CD4-positive, alpha-beta T cell (primary cell): ENCODE measurements at regions not wholly inside any gene's neighbourhood (a gene's known extent, or its start where the extent isn't known, plus 50 kb on each side); places are given as distances from the start of the nearest gene placed in this dataset.
"Not testable (repeated sequence)": the region's sequence is repeated elsewhere in the genome, so short reads cannot be mapped to it uniquely, and the experiment has no call there.

Source experiments
- ATAC-seq: fragments of 200-7000 bp; cut with Tn5 transposase; one replicate; pipeline ENCODE4 v1.10.0; 2022; ENCODE audit warnings: mild to moderate bottlenecking; ENCODE audit not compliant: poor library complexity
- CTCF ChIA-PET: fragments of 350-600 bp; sonication (Branson Sonifier 250); formaldehyde crosslinking; loops from one replicate; lab custom pipeline; 2021; ENCODE audit warnings: antibody characterized with exemption, inconsistent platforms; lab: Charles Lee
- POLR2A ChIA-PET: fragments of 350-600 bp; sonication (Branson Sonifier 250); formaldehyde crosslinking; loops from one replicate; lab custom pipeline; 2021; ENCODE audit warnings: antibody characterized with exemption, inconsistent platforms; lab: Charles Lee
- DNase-seq, 14 experiments: peaks; one replicate each; pipeline ENCODE4 v3.0.0-alpha.2; 2013 to 2020; ENCODE audit warnings: mixed read lengths in 2 of 14
- H3K27ac ChIP-seq, 2 donors: one replicate each; pipeline versions ENCODE4 v1.5.1 to v1.7.0; 2013; ENCODE audit warnings: low read length in 2 of 2, low read depth in 1 of 2, mild to moderate bottlenecking in 1 of 2
- H3K27me3 ChIP-seq, 2 experiments: 1 replicate in 1 of 2; 2 replicates in 1 of 2; pipeline versions ENCODE4 v1.6.1 to v1.7.0; 2013; ENCODE audit warnings: low read length in 2 of 2, control low read depth in 1 of 2, mild to moderate bottlenecking in 1 of 2, moderate library complexity in 1 of 2; ENCODE audit not compliant: insufficient read depth in 2 of 2, control insufficient read depth in 1 of 2
- H3K36me3 ChIP-seq: one replicate; pipeline ENCODE4 v1.6.1; 2013; ENCODE audit warnings: low read length, control low read depth; ENCODE audit not compliant: insufficient read depth
- H3K4me1 ChIP-seq: one replicate; pipeline ENCODE4 v1.6.1; 2013; ENCODE audit warnings: low read length, control low read depth; ENCODE audit not compliant: insufficient read depth
- H3K4me3 ChIP-seq: one replicate; pipeline ENCODE4 v1.5.1; 2013; ENCODE audit warnings: mild to moderate bottlenecking, low read length, moderate library complexity
- H3K9me3 ChIP-seq, 2 experiments: 1 replicate in 1 of 2; 2 replicates in 1 of 2; pipeline versions ENCODE4 v1.6.1 to v1.7.0; 2013; ENCODE audit warnings: low read length in 2 of 2, mild to moderate bottlenecking in 2 of 2, control low read depth in 1 of 2, moderate library complexity in 1 of 2; ENCODE audit not compliant: control insufficient read depth in 1 of 2, insufficient read depth in 1 of 2
- H3K27ac Mint-ChIP-seq: one replicate; pipeline ENCODE4 v1.8.0; 2020; ENCODE audit warnings: mixed read lengths
- H3K27me3 Mint-ChIP-seq: one replicate; pipeline ENCODE4 v1.8.0; 2021; ENCODE audit warnings: mixed read lengths
- H3K36me3 Mint-ChIP-seq: one replicate; pipeline ENCODE4 v1.8.0; 2021; ENCODE audit warnings: low read depth, mixed read lengths
- H3K4me1 Mint-ChIP-seq: one replicate; pipeline ENCODE4 v1.8.0; 2021; ENCODE audit warnings: low read depth, mixed read lengths
- H3K4me3 Mint-ChIP-seq: one replicate; pipeline ENCODE4 v1.8.0; 2020; ENCODE audit warnings: mild to moderate bottlenecking, mixed read lengths
- H3K9me3 Mint-ChIP-seq: one replicate; pipeline ENCODE4 v1.8.0; 2020; ENCODE audit warnings: mixed read lengths
- CTCF ChIP-seq: fragments of 200-600 bp; IDR thresholded peaks from one replicate; pipeline ENCODE4 v1.8.0; 2022; ENCODE audit warnings: antibody characterized with exemption, mild to moderate bottlenecking
- intact Hi-C, 2 experiments: fragments of 100-400 bp; cut with DNase I in 1 of 2; cut with micrococcal nuclease in 1 of 2; formaldehyde crosslinking; loops; one replicate each; pipeline versions ENCODE4 v1.15.1 to v1.9.0; 2023 to 2025; cut with DNase I, micrococcal nuclease

DNA sequence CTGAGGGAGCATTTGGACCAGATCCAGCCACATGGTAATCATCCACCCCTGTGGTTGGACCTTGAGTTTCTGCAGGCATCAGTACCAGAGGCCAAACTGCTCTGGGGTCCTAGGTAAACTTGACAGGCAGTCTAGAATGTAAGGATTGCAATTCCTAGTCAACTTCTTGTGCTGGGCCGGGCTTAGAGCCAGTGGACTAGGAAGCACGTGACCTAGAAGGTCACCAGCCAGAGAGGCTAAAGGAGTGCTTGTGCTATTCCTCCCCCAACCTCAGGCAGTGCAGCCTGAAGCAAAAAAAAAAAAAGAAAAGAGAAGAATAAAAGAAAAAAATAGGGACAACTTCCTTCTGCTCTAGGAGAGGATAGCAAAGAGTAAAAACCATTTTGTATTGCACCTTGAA is 406.2 kb upstream of the FTMT start:
- Mint-ChIP-seq H3K4me3 (no peak overlapping the region), H3K9me3 (peaks cover 14% of the 10 kb centered on the region), H3K36me3 (no peaks in the 10 kb centered on the region), H3K27me3 (no peaks in the 10 kb centered on the region), H3K27ac (no peak overlapping the region), H3K4me1 (no peaks in the 10 kb centered on the region)
- CTCF ChIA-PET, result no interaction called here
- Histone ChIP-seq H3K4me1 (no peaks in the 10 kb centered on the region), H3K4me3 (no peak overlapping the region), H3K9me3 (peaks cover 0 to 9% of the 10 kb centered on the region in 2 experiments), H3K27ac (no peak overlapping the region), H3K36me3 (no peaks in the 10 kb centered on the region), H3K27me3 (no peaks in the 10 kb centered on the region)
- no peak for DNase-seq
- ATAC-seq, result no peak
- intact Hi-C loops, result no loop called here
- no peak for TF ChIP-seq CTCF
- POLR2A ChIA-PET, result no interaction called here

GRCh38 chr5:121462441-121462840 is 389.2 kb upstream of the FTMT start:
- H3K27me3 ChIP-seq, result no peaks in the 10 kb centered on the region
- no peak overlapping the region for H3K4me3 ChIP-seq
- ATAC-seq, result no peak
- Mint-ChIP-seq H3K4me1 (no peaks in the 10 kb centered on the region), H3K9me3 (peaks cover 4% of the 10 kb centered on the region), H3K27me3 (no peaks in the 10 kb centered on the region), H3K4me3 (no peak overlapping the region), H3K27ac (no peak overlapping the region), H3K36me3 (no peaks in the 10 kb centered on the region)
- no peak for DNase-seq
- intact Hi-C loops, result no loop called here
- no peaks in the 10 kb centered on the region for H3K4me1 ChIP-seq
- ChIA-PET CTCF (no interaction called here), POLR2A (no interaction called here)
- TF ChIP-seq CTCF, result no peak
- H3K9me3 ChIP-seq, result no peaks in the 10 kb centered on the region
- H3K27ac ChIP-seq, result no peak overlapping the region
- H3K36me3 ChIP-seq, result no peaks in the 10 kb centered on the region

DNA sequence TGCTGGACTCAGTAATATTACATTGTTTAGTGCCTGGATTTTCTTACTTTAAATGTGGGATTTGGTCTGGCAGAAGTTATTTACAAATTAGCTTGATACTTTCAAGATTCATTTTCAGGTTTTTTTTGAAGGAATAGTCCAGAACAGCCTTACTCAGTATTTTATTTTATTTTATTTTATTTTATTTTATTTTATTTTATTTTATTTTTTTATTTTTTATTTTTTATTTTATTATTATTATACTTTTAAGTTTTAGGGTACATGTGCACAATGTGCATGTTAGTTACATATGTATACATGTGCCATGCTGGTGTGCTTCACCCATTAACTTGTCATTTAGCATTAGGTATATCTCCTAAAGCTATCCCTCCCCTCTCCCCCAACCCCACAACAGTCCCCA is 380.5 kb upstream of the FTMT start:
- H3K4me3 ChIP-seq, H3K27ac ChIP-seq, POLR2A ChIA-PET, H3K36me3 Mint-ChIP-seq, H3K4me3 Mint-ChIP-seq, H3K9me3 ChIP-seq, intact Hi-C loops, DNase-seq, H3K27ac Mint-ChIP-seq, H3K4me1 ChIP-seq, ATAC-seq, H3K27me3 ChIP-seq, H3K27me3 Mint-ChIP-seq, H3K36me3 ChIP-seq, H3K9me3 Mint-ChIP-seq, CTCF ChIA-PET, H3K4me1 Mint-ChIP-seq: not testable (repeated sequence)

- H3K27me3 ChIP-seq, result no peaks in the 10 kb centered on the region
- no peaks in the 10 kb centered on the region for H3K4me1 ChIP-seq
- intact Hi-C loops, result no loop called here
- no peak overlapping the region for H3K27ac Mint-ChIP-seq
- H3K9me3 ChIP-seq, result no peaks in the 10 kb centered on the region
- no peak for ATAC-seq
- H3K36me3 Mint-ChIP-seq, result no peaks in the 10 kb centered on the region
- CTCF ChIA-PET, result no interaction called here
- POLR2A ChIA-PET, result no interaction called here
- H3K27me3 Mint-ChIP-seq, result no peaks in the 10 kb centered on the region
- H3K27ac ChIP-seq, result no peak overlapping the region
- no peak for TF ChIP-seq CTCF
- H3K4me3 ChIP-seq, result no peak overlapping the region
- DNase-seq, result no peak
- peaks cover 4% of the 10 kb centered on the region for H3K9me3 Mint-ChIP-seq
- no peak overlapping the region for H3K4me3 Mint-ChIP-seq
- H3K36me3 ChIP-seq, result no peaks in the 10 kb centered on the region
- no peaks in the 10 kb centered on the region for H3K4me1 Mint-ChIP-seq
Observed at GRCh38 chr5:121478636-121479035, 373.0 kb upstream of the FTMT start.
